Raji (cell line): ENCODE measurements at regions not wholly inside any gene's neighbourhood (a gene's known extent, or its start where the extent isn't known, plus 50 kb on each side); places are given as distances from the start of the nearest gene placed in this dataset.

Experiments used
- POLR2A ChIP-seq: IDR thresholded peaks from 2 replicates; pipeline ENCODE4 v1.6.1; 2011; ENCODE audit warnings: low read depth, low read length, control low read depth; ENCODE audit not compliant: insufficient read depth

DNA sequence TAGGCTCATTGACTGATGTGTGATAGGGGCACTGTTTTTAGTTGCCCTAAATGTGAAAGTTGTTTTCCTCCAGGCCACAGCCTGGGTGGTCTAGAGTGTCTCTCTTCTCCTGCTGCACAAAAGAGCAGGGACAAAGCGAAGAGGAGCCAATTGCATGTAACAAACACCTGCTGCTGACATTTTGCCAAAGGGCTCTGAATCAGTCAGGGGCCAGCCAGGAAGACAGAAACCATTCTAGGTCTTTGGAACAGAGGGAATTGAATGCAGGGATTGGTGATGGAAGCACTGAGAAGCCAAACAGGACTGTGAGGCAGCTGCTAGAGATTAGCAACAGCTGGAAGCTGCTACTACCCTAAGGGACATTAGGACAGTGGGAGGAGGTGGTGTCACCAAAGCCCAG, 185.3 kb upstream of the POU3F1 start:
- TF ChIP-seq POLR2A, result no peak

DNA sequence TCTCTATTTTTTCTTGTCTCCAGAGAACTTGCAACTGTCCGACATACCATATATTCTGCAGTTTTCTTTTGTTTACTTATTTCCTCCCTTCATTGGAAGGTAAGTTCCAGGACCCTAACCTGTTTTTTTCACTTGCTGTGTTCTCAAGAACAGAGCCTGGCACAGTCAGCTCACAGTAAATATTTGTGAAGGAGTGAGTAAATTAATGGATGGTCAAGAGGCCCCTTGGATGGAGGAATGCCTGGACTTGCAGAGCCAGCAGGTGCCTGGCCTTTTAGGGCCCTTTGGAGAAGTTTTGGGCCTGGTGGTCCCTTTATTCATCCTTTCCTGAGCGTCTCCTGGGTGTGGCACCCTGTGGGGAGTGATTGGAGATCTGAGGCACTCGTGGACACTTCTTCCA, 182.1 kb upstream of the POU3F1 start:
- no peak for TF ChIP-seq POLR2A

DNA sequence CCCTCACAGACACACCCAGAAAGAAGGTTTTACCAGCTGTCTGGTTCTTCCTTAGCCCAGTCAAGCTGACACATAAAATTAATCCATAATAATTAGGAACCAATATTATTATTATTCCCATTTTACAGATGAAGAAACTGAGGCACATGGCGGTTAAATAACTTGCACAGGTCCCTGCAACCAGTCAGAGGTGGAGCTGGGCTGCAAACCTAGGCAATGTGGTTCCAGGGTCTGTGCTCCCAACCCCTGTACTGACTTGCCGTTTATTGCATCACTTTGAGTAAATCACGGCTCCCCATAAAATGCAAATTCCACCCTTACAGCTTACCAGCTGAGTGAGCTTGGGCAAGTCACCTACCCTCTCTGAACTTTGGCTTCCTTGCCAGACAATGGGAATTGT, 179.2 kb upstream of the POU3F1 start:
- TF ChIP-seq POLR2A, result no peak

DNA sequence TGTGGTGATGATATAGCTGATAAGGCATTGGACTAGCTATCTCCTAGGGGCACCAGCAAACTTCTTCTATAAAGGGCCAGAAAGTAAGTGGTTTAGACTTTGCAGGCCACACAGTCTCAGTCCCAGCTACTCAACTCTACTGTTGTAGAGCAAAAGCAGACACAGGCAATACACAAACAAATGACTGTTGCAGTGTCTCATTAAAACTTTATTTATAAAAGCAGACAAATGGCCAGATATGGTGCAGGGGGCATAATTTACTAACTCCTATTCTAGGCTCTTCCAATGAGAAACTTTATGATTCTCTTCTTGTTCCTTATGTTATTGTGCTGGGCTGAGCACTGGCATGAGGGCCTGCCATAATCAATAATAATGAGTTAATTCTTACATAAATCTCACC, 176.8 kb upstream of the POU3F1 start:
- TF ChIP-seq POLR2A, result no peak

DNA sequence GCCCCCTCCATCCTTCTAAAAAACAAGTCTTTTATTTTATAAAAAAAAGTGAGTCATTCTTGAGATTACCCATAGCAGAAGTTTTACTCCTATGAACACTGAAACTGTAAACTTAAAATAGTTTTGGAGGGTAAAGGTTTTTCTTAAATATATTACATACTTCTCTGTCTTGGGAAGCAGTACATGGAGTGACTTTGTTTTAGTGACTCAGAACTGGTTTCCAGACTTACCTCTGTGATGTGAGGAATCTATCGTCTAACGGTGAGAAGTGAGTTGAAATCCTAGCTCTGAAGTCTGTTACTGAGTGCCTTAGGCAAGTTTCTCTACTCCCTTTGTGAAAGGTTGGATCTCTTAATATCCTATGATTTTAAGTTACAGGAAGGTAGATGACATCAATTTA, 176.3 kb upstream of the POU3F1 start:
- no peak for TF ChIP-seq POLR2A

GRCh38 chr1:38221006-38221649, 174.5 kb upstream of the POU3F1 start:
- no peak for TF ChIP-seq POLR2A

- TF ChIP-seq POLR2A, result no peak
These were observed 170.7 kb upstream of the POU3F1 start for GRCh38 chr1:38217316-38217715.

DNA sequence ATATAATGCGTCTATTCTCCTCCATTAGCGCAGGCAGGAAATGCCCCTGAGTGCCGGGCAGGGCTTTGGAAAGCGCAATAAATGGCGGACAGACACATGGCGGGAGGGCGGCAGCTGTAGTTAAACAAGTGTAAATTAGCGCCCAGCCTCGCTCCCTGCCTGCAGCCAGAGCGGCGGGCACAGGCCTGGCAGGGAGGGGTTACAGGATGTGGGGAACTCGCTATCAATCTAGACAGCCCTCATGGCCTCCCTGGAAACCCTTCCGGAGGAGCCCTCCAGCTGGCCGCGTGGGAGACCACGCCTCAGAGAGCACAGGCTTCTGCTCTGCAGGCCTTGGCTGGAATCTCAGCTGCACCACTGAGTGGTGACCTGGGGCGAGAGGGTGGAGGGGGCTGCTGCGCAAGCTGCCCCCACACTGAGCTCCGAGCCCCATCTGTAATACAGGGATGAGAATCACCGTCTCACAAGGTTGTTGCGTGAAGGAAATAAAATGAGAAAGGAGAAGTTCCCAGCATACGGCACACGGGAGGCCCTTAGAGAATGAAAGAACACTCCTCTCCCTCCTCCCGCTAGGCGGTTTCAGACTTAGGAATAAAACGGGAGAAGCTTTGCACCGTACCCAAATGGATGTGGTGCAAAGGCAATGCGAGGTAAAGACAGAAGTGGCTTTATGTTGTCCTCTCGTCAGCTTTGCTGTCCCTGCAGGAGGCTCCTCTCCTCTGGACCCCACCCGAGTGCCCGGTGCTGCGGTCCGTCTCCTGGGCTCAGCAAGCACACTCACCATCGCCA, 167.2 kb upstream of the POU3F1 start:
- no peak for TF ChIP-seq POLR2A

- TF ChIP-seq POLR2A, result no peak
These were observed 164.2 kb upstream of the POU3F1 start for GRCh38 chr1:38210895-38211177.

- no peak for TF ChIP-seq POLR2A
These were observed 163.7 kb upstream of the POU3F1 start for GRCh38 chr1:38210021-38210894.

DNA sequence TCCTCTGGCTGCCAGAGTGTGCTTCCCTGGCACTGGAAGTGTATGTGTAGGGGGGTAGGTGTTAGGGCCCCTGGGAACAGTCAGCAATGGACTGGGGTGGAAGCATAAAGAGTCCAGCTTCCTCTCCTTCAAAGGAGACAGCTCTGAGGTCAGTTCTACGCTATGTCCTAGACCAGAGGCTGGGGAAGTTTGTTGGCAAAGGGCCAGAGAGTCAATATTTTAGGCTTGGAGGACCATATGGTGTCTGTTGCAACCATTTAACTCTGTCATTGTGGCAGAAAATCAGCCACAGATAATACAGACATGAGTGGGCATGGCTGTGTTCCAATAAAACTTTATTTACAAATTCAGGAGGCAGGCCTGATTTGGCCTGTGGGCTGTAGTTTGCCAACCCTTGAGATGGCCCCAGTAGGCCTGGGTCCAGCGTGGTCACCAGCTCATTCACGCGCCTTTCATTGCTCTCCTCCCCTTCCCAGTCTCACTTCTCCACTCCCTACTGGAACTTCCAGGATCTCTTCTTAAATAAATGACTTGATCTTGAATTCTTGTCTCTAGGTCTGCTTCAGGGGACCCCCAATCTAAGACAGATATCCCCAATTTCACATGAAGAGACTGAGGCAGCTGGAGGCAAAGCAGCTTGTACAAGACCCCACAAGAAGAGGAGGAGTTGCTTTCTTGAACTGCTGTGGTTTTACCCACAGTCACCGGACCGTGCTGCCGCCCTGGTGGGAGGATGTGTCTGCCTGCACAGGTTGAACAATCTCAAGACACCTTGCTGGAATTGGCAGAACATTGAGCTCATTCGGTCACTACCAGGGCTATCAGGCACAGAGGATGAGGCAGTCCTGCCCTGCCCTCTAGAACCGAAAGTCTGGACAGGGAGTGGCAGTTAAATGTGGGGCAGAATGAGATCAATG, 162.4 kb upstream of the POU3F1 start:
- no peak for TF ChIP-seq POLR2A

DNA sequence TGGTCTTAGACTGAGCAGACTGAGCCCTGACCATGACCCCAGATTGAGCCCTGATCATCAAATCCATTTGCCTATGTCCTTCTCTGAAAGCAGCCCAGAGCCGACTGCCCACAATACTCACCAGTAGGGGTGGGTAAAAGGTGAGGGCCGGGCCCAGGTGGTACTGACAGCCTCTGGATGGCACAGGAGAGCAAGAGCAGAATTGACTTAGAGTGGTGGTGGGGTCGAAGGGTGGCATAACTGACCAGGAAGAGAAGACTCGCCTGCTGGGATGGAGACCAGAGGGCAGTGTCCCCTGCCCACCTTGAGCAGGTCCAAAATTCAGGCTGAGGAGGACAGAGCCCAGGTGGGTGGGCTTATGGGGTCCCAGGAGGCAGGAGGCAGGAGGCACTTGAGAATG, 161.3 kb upstream of the POU3F1 start:
- TF ChIP-seq POLR2A, result no peak

DNA sequence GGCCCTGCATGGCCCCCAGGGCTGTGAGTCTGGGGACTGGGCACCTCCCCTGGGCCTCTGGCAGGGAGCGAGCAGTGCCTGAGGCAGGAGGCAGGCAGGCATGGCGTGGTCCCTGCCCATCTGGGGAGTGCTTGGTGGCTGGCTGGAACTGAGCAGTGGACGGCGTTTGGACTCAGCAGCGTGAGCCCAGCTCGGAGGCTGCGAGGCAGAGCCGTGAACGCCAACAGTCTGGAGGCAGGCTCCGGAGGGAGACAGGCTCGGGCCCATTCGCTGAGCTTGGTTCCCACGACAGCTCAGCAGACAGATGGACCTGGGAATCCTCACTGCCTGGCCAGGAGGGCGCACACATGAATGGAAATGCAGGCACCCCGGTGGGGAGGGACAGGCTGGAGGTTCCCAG, 160.7 kb upstream of the POU3F1 start:
- no peak for TF ChIP-seq POLR2A

DNA sequence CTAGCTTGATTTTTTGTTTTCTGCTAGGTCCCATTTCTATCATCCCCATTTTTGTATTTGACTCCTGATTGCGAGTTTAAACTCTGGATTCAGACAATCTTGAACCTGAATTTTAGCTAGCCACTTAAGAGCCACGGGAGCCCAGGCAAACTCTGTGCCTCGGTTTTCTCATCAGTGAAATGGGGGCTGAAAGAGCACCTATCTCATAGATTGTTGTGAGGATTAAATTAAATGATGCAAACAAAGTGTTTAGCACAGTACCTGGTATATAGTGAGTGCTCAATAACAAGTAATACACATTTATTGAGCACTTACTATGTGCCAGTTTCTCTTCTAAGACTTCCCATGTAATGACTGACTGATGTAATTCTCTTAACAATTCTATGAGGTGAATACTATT, 158.1 kb upstream of the POU3F1 start:
- TF ChIP-seq POLR2A, result no peak

DNA sequence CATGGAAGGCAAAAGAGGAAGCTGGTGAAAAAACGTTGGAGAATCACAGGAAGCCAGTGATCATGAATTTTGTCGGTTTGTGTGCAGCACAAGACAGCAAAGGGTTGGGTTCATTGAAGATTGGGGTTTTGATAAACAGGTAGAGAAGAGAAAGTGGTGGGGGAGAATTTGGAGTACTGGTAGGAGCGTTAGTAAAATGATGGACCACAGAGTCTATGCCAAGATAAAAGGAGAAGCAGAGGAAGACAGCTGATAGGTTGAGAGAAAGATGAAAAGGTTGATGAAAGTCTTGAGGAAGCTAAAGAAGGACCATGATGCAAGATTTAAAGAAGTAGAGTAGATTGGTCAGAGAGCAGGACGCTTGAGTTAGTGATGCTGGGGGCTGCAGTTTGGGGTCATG, 156.8 kb upstream of the POU3F1 start:
- no peak for TF ChIP-seq POLR2A
